Endothelial cell of umbilical vein (primary cell): ENCODE measurements at regions not wholly inside any gene's neighbourhood (a gene's known extent, or its start where the extent isn't known, plus 50 kb on each side); places are given as distances from the start of the nearest gene placed in this dataset.
"Not testable (repeated sequence)": the region's sequence is repeated elsewhere in the genome, so short reads cannot be mapped to it uniquely, and the experiment has no call there.

ENCODE experiments used
- BruUV-seq: library from RNA; stranded (reverse); fragments of 400-500 nt; replicated peaks from 2 replicates; lab custom pipeline; 2021; lab: Mats Ljungman, UMichigan
- CTCF ChIA-PET: fragments of 300-600, 350-600 bp; sonication (Branson Sonifier 250); formaldehyde crosslinking; loops from one replicate; lab custom pipeline; 2021; ENCODE audit warnings: antibody characterized with exemption, inconsistent platforms; lab: Charles Lee
- POLR2A ChIA-PET: fragments of 300-600, 350-600 bp; sonication (Branson Sonifier 250); formaldehyde crosslinking; loops from one replicate; lab custom pipeline; 2021; ENCODE audit warnings: antibody characterized with exemption, inconsistent platforms; lab: Charles Lee
- DNase-seq: peaks from one replicate; pipeline ENCODE4 v3.0.0-alpha.2; 2011; ENCODE audit warnings: low read depth, low spot score
- FAIRE-seq: peaks from 2 replicates; lab custom pipeline; 2011; peaks lifted over from hg19 to GRCh38; lab: Jason Lieb, UNC
- H2AFZ ChIP-seq: 2 replicates; pipeline ENCODE4 v1.6.0; 2012; ENCODE audit warnings: low read depth, low read length, control low read depth, inconsistent platforms
- H3K27ac ChIP-seq: 2 replicates; pipeline ENCODE4 v1.5.1; 2011; ENCODE audit warnings: low read depth, mild to moderate bottlenecking, control low read depth, low read length, moderate library complexity; ENCODE audit not compliant: insufficient read depth
- H3K27me3 ChIP-seq, 2 experiments: 2 replicates each; pipeline versions ENCODE4 v1.6.0 to v1.6.1; 2011; ENCODE audit warnings: low read length in 2 of 2, mixed read lengths in 1 of 2; ENCODE audit not compliant: control insufficient read depth in 2 of 2, insufficient read depth in 2 of 2
- H3K36me3 ChIP-seq, 2 experiments: 2 replicates in 1 of 2; 3 replicates in 1 of 2; pipeline ENCODE4 v1.5.1; 2011; ENCODE audit warnings: low read length in 2 of 2, mild to moderate bottlenecking in 1 of 2, moderate library complexity in 1 of 2; ENCODE audit not compliant: control insufficient read depth in 2 of 2, insufficient read depth in 2 of 2; ENCODE audit errors: extremely low read depth in 1 of 2
- H3K4me1 ChIP-seq: 3 replicates; pipeline ENCODE4 v1.5.1; 2011; ENCODE audit warnings: mild to moderate bottlenecking, low read length; ENCODE audit not compliant: control insufficient read depth, insufficient read depth; ENCODE audit errors: extremely low read depth
- H3K4me2 ChIP-seq: 2 replicates; pipeline ENCODE4 v1.6.1; 2011; ENCODE audit warnings: low read length, control low read depth, mixed read lengths; ENCODE audit not compliant: insufficient read depth
- H3K4me3 ChIP-seq, 3 experiments: fragments of 200-600 bp in 1 of 3; sonication (generic), shearing (Covaris generic) in 1 of 3; replicated peaks in 1 of 3; 2 replicates each; pipeline ENCODE4 v1.5.1; 2011 to 2016; ENCODE audit warnings: control low read depth in 3 of 3, low read length in 3 of 3, mild to moderate bottlenecking in 2 of 3, inconsistent platforms in 1 of 3, low read depth in 1 of 3, moderate library complexity in 1 of 3; ENCODE audit not compliant: insufficient read depth in 1 of 3
- H3K79me2 ChIP-seq: 2 replicates; pipeline ENCODE4 v1.6.0; 2012; ENCODE audit warnings: low read length, inconsistent platforms; ENCODE audit not compliant: control insufficient read depth, insufficient read depth
- H3K9ac ChIP-seq: replicated peaks from 2 replicates; pipeline ENCODE3; 2011; ENCODE audit warnings: low read length, control low read depth; ENCODE audit not compliant: insufficient read depth; ENCODE audit errors: extremely low read depth
- H3K9me1 ChIP-seq: replicated peaks from 3 replicates; pipeline ENCODE4 v1.6.0; 2011; ENCODE audit warnings: mild to moderate bottlenecking, low read length; ENCODE audit not compliant: control insufficient read depth, insufficient read depth; ENCODE audit errors: extremely low read depth
- H3K9me3 ChIP-seq: replicated peaks from 2 replicates; pipeline ENCODE4 v1.5.1; 2012; ENCODE audit warnings: low read length, inconsistent platforms; ENCODE audit not compliant: control insufficient read depth, insufficient read depth
- H4K20me1 ChIP-seq: replicated peaks from 2 replicates; pipeline ENCODE3; 2011; ENCODE audit warnings: mild to moderate bottlenecking, low read length; ENCODE audit not compliant: control insufficient read depth, insufficient read depth; ENCODE audit errors: extremely low read depth
- EZH2 ChIP-seq: IDR thresholded peaks from 2 replicates; pipeline ENCODE4 v1.6.1; 2012; ENCODE audit warnings: borderline replicate concordance, low read depth, mild to moderate bottlenecking, moderate library complexity, low read length, inconsistent platforms; ENCODE audit not compliant: severe bottlenecking
- FOS ChIP-seq: IDR thresholded peaks from 2 replicates; pipeline ENCODE4 v1.6.1; 2011; ENCODE audit warnings: mild to moderate bottlenecking, low read length, moderate library complexity, borderline replicate concordance; ENCODE audit not compliant: insufficient read depth
- GATA2 ChIP-seq: IDR thresholded peaks from 2 replicates; pipeline ENCODE4 v1.7.0; 2011; ENCODE audit warnings: low read depth, mild to moderate bottlenecking, moderate library complexity, mixed read lengths, low read length; ENCODE audit not compliant: insufficient read length, insufficient read depth
- JUN ChIP-seq: IDR thresholded peaks from 2 replicates; pipeline ENCODE4 v1.6.1; 2011; ENCODE audit warnings: borderline replicate concordance, low read depth; ENCODE audit not compliant: insufficient read length, insufficient read depth
- MYC ChIP-seq: IDR thresholded peaks from one replicate; pipeline ENCODE4 v1.6.1; 2011; ENCODE audit warnings: mild to moderate bottlenecking, low read depth, low read length
- POLR2A ChIP-seq: IDR thresholded peaks from 2 replicates; pipeline ENCODE4 v1.6.1; 2012; ENCODE audit warnings: low read depth, mild to moderate bottlenecking, control low read depth, low read length
- POLR2AphosphoS5 ChIP-seq: IDR thresholded peaks from 2 replicates; pipeline ENCODE4 v1.6.1; 2012; ENCODE audit warnings: low read depth, mild to moderate bottlenecking, control low read depth, low read length, moderate library complexity; ENCODE audit not compliant: insufficient read depth
- dilution Hi-C: fragments of 300-500 bp; cut with MboI; formaldehyde crosslinking; loops from one replicate; pipeline ENCODE4 v1.15.0; 2019; ENCODE audit warnings: low sequenced_read_pairs; ENCODE audit not compliant: extremely low pct_ligation_motif_present
- intact Hi-C: fragments of 100-400 bp; cut with micrococcal nuclease; formaldehyde crosslinking; loops from one replicate; pipeline ENCODE4 v1.10.0; 2022
- TF ChIP-seq, protein P1 (sequence below): IDR thresholded peaks from 2 replicates; pipeline ENCODE4 v1.6.1; 2011; ENCODE audit not compliant: insufficient read depth, insufficient read length
- TF ChIP-seq, protein P2 (sequence below), 2 donors: IDR thresholded peaks; 1 replicate in 1 of 2; 2 replicates in 1 of 2; pipeline ENCODE4 v1.5.1; 2011; ENCODE audit warnings: low read length in 2 of 2, mild to moderate bottlenecking in 2 of 2, moderate library complexity in 2 of 2, control low read depth in 1 of 2, inconsistent platforms in 1 of 2, low read depth in 1 of 2; ENCODE audit not compliant: insufficient read depth in 1 of 2; ENCODE audit errors: extremely low read depth in 1 of 2

DNA sequence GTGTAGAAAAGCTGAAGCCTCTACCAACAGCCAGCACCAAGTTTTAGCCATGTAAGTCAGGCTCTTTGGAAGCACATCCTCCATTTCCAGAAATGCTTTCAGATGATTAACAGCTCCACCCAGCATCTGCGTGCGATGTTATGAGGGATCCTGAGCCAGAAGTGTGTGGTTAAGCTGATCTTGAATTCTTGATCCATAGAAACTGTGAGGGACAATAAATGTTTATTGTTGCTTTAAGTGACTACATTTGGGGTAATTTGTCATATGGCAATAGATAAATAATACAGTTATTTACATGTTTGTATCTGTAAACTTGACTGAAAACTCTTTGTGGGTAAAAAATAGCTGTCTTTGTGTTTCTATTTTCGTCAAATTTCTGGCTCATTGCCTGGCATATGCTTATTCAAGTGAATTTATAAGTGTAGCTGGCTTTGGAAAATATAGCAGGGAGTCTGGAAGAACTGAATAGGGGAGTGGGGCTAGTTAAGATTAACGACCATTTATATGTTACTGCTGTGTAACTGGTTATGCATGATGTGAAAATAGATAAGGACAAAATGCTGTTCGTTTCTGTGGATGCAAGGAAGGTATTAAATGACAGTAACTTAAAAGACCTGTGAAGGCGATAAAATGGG is 234.1 kb downstream of the LRRC70 start:
- Histone ChIP-seq H4K20me1 (no peaks in the 10 kb centered on the region), H3K36me3 (no peaks in the 10 kb centered on the region), H3K9me1 (no peaks in the 10 kb centered on the region), H3K9me3 (no peaks in the 10 kb centered on the region), H3K79me2 (no peaks in the 10 kb centered on the region), H3K4me3 (no peak overlapping the region), H3K9ac (no peak overlapping the region), H3K27me3 (no peaks in the 10 kb centered on the region), H3K4me2 (no peak overlapping the region), H3K27ac (no peak overlapping the region), H2AFZ (no peak overlapping the region), H3K4me1 (no peaks in the 10 kb centered on the region)
- intact Hi-C loops (no loop called here), dilution Hi-C loops (no loop called here)
- FAIRE-seq: no peak
- ChIA-PET CTCF (no interaction called here), POLR2A (no interaction called here)
- TF ChIP-seq FOS: no peak
- TF ChIP-seq JUN: no peak
- TF ChIP-seq MYC: no peak
- no peak for TF ChIP-seq POLR2A
- TF ChIP-seq EZH2: no peak
- no peak for TF ChIP-seq POLR2AphosphoS5
- TF ChIP-seq, protein P1, sequence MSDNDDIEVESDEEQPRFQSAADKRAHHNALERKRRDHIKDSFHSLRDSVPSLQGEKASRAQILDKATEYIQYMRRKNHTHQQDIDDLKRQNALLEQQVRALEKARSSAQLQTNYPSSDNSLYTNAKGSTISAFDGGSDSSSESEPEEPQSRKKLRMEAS: no peak
- TF ChIP-seq, protein P2, sequence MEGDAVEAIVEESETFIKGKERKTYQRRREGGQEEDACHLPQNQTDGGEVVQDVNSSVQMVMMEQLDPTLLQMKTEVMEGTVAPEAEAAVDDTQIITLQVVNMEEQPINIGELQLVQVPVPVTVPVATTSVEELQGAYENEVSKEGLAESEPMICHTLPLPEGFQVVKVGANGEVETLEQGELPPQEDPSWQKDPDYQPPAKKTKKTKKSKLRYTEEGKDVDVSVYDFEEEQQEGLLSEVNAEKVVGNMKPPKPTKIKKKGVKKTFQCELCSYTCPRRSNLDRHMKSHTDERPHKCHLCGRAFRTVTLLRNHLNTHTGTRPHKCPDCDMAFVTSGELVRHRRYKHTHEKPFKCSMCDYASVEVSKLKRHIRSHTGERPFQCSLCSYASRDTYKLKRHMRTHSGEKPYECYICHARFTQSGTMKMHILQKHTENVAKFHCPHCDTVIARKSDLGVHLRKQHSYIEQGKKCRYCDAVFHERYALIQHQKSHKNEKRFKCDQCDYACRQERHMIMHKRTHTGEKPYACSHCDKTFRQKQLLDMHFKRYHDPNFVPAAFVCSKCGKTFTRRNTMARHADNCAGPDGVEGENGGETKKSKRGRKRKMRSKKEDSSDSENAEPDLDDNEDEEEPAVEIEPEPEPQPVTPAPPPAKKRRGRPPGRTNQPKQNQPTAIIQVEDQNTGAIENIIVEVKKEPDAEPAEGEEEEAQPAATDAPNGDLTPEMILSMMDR (IDR thresholded peaks at IDR 0.05; ENCODE audit: extremely low read depth in 1 of 2, insufficient read depth in 1 of 2, low read depth in 1 of 2, low read length in 2 of 2): no peak
- TF ChIP-seq GATA2: no peak
- DNase-seq: no peak
- no TSS peak for BruUV-seq

DNA sequence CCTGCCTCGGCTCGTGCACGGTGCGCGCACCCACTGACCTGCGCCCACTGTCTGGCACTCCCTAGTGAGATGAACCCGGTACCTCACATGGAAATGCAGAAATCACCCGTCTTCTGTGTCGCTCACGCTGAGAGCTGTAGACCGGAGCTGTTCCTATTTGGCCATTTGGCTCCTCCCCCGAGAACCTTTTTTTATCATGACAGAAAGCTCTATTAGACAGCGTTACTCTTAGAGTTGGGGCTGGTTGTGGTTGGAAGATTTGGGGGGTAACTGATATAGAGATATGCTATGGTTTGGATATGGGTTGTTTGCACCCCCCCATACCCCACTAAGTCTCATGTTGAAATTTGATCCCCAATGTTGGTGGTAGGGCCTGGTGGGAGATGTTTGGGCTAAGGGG is 226.2 kb downstream of the LRRC70 start:
- not testable (repeated sequence) for FAIRE-seq

More for the DNA sequence above, 226.2 kb downstream of the LRRC70 start:
- H3K27ac ChIP-seq, POLR2A ChIA-PET, H3K4me2 ChIP-seq, H3K9me1 ChIP-seq, H3K9me3 ChIP-seq, H3K79me2 ChIP-seq, DNase-seq, H3K36me3 ChIP-seq, H2AFZ ChIP-seq, H3K9ac ChIP-seq, H3K4me3 ChIP-seq, H3K4me1 ChIP-seq, H3K27me3 ChIP-seq, H4K20me1 ChIP-seq, intact Hi-C loops, dilution Hi-C loops, BruUV-seq: not testable (repeated sequence)
- CTCF ChIA-PET: interaction anchor here (1.0 kb wide), 1 partner anchor 14 kb away, joined by 3 read pairs; no protein-coding TSS in a partner anchor
